ENCODE measurements at regions not wholly inside any gene's neighbourhood (a gene's known extent, or its start where the extent isn't known, plus 50 kb on each side); places are given as distances from the start of the nearest gene placed in this dataset.

DNA sequence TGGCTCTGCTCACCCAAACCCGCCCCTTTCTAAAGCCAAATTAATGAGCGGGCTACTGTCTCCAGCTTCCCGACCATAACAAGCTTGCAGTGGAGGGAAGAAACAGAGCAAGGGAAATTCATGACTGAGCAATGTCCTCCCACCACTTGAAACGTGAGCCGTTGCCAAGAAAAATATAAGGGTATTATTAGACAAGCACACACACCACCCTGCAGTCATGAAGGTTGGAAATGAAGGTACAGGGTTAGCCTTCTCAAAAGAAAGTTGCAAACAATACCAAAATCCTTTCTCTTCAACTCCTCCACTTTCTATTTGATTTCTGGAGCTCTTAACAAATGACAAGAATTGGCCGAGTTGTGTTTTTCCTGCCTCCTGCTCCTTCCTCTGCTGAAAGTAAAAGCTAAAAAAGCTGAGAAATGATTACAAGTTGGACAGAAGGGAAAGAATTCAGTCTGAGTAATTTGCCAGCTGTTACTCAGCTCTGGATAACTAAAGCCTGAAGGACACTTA is 151.1 kb upstream of the B3GAT2 start:
- Histone ChIP-seq H3K4me3 (peak overlapping the region in 1 of 7 experiments; percentile 4), H3K27ac (peak overlapping the region in 11 of 21 experiments; percentile 1 to 49 (median 30))

DNA sequence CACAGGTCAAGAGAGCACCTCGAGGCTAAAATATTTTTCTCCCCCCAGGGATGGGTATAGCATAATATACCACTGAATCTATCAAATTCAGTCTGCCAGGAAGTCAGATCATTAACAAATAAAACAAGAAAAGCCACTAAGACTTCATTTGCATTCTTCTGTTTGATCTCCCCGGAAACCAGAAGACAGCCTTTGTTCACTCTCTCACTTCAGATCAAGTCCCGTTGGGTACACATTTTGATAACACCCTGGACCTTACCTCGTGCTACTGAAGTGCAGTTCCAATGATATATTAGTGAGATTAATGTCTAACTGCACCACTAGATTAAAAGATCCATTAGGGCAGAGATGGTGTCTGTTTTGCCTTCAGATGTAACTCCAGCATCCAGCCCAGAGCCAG is 157.7 kb upstream of the B3GAT2 start:
- Histone ChIP-seq H3K4me3 (no peak overlapping the region), H3K27ac (no peak overlapping the region)

DNA sequence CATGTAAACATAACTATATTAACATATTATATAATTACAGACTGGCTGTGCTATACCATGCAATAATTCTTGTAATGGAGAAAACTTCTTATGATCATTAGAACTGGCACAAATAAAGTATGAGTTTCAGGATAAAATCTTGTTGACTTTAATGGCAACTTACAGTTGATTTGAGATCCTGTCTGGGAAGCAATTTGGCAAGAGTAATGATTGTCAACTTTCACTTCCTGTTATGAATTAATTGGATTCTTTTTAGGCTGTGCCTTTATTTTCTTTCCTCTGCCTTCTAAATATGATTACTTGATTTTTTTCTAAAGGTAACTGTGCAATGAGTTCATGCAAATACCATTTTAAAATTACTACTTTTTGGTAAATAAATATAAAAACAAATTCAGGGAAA is 158.1 kb upstream of the B3GAT2 start:
- H3K4me3 ChIP-seq, result no peak overlapping the region
- H3K27ac ChIP-seq, result no peak overlapping the region

DNA sequence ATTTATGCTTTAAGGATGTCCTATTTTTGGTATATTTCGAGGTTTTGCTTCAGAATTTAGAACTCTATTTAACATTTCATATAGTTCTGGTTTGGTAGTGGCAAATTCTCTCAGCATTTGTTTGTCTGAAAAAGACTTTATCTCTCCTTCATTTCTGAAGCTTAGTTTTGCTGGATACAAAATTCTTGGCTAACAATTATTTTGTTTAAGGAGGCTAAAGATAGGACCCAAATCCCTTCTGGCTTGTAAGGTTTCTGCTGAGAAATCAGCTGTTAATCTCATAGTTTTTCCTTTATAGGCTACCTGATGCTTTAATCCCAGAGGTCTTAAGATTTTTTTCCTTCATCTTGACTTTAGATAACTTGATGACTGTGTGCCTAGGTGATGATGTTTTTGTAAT is 162.7 kb upstream of the B3GAT2 start:
- no peak overlapping the region for H3K4me3 ChIP-seq
- no peak overlapping the region for H3K27ac ChIP-seq

DNA sequence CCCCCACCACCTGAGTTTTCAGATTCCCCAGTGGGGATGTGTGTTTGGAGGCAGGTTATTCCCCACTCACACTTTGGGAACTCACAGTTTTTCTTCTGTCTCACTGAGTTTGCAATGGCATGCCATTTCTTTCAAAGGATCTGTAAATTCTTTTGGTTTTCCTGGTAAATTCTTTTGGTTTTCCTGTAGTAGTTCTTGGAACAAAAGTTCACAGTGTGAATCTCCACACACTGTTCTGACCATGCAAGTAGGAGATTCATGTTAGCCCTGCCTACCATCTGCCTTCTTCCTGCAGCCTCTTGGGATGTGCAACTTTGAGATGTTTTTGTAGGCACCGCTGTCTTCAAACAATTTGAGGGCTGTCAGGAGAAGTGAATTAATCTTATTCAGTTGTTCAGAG is 165.6 kb upstream of the OGFRL1 start:
- Histone ChIP-seq H3K4me3 (no peak overlapping the region), H3K27ac (no peak overlapping the region)

DNA sequence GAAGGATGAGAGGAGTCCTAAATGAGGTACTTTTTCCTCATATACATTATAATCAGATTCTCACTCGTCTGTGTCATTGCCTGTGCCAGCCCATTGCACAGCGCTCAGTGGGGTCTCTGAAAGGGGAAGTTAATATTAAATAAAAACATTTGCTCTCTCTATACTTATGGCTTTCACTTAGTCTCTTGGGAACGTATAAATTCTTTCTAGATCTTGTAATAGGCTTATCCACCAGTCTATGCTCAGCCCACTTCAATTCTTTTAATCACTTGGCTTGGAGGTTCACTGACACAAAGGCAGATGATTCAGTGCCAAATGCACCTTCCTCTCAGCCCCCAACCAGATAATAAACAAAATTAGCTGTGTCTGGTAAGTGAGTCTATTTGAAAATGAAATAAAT is 164.3 kb upstream of the OGFRL1 start:
- Histone ChIP-seq H3K4me3 (no peak overlapping the region), H3K27ac (no peak overlapping the region)

DNA sequence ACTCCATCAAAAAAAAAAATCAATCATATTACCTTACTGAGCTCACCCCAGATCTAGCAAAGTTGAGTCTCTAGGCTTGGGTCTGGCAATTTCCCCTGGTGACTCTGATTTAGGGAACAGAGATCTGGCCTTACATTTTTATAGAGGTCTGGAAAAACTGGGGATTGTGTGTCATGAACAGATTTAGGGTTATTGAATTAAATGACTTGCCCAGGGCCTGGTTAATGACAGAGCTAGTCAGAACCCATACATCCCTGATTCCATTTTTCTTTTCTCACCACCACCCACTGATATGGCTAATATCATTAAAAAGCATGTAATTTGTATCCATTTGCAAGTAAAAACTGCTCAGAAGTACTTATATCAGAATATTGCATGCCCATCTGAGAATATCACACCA is 163.4 kb upstream of the OGFRL1 start:
- Histone ChIP-seq H3K27ac (no peak overlapping the region), H3K4me3 (no peak overlapping the region)

DNA sequence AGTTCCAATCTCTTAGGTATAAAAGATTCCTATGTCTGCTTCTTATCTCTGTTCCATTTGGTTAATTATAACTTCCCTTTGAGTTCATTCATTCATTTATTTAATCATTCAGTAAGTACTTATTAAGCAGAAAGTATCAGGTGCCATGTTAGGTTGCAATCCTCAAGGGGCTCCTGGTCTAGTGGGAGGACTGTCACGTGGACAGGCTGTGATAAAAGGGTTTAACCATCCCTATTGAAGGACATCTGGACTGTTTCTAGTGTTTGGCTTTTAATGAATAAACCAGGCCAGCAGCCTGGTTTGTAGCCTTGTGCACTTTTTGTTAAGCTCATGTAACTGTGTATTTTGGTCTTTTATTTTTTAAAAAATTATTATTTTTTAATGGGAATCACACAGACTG is 162.1 kb upstream of the OGFRL1 start:
- Histone ChIP-seq H3K4me3 (no peak overlapping the region), H3K27ac (no peak overlapping the region)

DNA sequence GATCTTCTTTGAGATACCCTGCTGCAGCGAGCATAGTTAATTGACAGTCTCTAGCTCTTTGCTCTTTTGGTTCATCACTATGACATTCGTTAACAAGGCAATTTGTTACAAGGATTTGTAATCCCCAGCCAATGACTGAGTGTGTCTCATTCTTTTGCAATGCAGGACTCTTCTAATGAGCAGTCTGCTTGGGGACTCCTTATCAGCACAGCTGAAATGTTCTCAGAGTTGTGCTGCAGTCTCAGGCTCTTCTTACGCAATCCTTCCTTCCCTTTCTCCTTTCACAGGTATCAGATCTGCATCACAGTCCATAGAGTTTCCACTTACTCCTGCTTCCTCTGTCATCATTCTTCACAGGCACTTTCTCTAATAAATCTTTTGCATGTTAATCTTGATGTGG is 161.2 kb upstream of the OGFRL1 start:
- no peak overlapping the region for H3K27ac ChIP-seq
- no peak overlapping the region for H3K4me3 ChIP-seq

DNA sequence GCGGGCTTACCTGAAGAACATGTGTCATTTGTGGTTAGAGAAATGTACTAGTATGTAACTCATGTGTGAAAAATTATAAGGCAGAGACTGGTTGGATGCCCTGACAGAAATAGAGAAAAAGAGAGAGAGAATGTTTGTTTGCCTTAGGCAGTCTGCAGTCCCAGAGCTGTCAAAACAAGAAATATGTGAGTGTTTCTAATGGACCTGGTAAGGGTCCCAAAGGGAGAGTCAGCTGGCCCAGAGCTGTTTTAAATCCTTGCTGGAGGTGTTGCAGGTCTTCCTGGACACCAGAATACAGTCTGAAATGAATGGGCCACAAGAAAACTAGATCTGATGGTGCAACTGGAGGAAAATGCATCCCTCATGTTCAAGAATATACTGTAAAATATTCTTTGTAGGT is 158.3 kb upstream of the OGFRL1 start:
- Histone ChIP-seq H3K27ac (no peak overlapping the region), H3K4me3 (no peak overlapping the region)

DNA sequence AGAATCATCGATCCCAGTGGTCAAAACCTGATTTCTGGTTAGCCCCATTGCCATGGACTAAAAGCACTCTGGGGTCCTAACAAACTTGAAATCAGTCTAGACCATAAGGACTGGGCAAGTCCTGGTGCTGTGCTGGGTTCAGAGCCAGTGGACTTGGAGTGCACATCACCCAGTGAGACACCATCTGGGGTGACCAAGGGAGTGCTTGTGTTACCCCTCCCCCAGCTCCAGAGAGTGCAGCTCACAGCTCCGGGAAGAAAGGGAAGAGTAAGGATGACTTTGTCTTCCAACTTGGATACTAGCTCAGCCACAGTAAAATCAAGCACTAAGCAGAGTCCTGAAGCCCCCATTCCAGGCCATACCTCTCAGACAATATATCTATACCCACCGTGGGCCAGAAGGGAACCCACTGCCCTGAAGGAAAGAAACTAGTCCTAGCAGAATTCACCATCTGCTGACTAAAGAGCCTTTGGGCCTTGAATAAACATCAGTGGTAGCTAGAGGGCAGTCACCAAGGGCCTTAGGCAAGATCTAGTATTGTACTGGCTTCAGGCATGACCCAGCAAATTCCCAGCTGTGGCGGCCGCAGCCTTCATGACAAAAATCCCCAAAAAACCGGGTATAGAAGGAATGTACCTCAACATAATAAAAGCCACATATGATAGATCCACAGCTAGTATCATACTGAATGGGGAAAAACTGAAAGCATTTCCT is 153.5 kb upstream of the OGFRL1 start:
- Histone ChIP-seq H3K4me3 (no peak overlapping the region), H3K27ac (no peak overlapping the region)

DNA sequence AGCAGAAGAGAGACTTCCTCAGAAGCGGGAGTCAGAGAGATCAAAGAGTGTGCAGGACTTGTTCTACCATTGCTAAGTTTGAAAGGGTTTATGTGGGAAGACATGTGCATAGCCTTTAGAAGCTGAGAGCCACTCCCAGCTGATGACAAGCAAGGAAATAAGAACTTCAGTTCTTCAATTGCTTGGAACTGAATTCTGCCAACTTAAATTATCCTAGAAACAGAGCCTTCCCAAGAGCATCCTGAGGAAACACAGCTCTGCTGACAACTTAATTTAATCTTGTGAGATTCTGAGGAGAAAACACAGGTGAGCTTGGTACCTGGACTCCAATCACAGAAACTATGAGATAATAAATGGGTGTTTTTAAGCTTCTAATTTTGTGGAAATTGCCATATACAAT is 150.6 kb upstream of the OGFRL1 start:
- no peak overlapping the region for H3K4me3 ChIP-seq

DNA sequence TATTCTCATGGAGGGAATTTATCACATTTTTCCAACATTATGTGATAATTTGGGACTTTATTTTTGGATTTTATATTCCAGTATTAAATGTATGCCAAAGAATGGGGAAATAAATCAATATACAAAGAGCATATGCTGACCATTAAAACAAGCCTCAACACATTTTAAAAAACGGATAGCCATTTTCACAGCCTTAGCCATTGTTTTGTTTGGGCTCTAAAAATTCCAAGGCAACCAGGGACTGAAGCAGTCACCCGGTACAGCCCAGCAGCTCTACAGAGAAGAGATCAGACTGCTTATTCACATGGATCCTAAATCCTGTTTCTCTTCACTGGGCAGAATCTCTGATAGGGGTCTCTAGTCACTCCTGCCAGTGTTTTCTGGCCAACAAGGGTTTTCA is 150.2 kb upstream of the OGFRL1 start:
- Histone ChIP-seq H3K27ac (no peak overlapping the region), H3K4me3 (no peak overlapping the region)

More for the DNA sequence above, 150.6 kb upstream of the OGFRL1 start:
- no peak overlapping the region for H3K27ac ChIP-seq

DNA sequence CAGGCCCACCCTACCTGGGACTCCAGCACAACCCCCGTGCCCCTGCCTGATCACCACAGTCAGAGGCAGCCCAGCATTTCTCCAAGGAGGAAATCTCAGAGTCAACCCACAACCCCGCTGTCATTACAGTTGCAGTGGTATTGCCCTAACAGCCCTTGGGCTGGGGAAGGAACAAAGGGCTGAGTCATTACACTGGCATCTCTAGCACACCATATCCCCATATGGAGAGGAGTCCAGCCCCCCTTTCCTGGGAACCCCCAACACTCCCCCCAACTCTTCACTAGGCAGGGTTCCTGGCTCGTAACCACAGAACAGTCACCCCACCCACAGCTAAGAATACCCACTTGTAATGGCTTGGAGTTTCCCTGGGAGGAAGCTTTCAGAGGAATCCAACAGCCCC is 149.4 kb upstream of the OGFRL1 start:
- Histone ChIP-seq H3K4me3 (no peak overlapping the region), H3K27ac (no peak overlapping the region)

DNA sequence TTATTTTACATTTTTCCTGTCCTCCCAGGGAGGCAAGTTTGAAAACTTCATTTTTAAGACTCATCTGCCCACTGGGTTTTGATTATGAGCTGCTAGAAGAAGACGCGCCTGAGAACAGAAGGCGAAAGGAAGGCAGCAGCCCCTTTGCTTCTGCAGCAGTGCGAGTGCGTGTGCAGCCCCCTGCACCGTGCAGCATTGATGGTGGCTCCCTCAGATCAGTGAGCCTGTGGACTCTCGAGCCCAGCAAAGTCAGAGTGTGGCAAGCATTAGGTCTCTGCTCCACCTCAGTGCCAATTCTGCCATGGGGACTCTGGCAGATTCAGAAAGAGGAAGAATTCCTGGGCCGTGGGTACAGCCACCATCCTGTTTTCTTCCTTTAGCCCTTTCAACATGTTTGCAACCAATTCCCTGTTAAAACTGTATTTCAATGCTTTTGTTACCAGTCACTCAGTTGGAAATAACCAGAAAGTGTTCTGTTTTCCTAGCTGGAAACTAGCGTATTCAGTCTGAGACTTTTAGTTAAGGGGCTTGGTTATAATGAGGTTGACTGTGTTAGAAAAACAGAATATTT is 134.8 kb upstream of the OGFRL1 start:
- H3K27ac ChIP-seq, result no peak overlapping the region
- H3K4me3 ChIP-seq, result no peak overlapping the region

DNA sequence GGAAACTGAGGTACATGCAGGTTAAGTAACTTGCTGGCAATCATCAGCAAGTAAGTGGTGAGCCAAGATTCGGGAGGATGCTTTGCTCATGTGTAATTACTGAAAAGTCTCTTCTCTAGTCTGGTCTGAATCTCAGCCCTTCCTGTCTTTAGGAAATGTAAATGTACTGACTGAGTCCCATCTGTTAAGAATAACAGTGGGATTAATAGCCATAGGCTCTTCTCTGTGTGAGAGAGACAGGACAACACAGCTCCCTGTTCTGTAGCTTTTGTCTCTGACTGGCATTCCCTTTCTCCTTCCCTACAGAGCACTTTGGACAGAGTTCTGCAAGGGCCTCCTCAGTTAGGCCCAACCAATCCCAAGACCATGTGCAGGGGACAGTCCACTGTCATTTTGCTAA is 131.3 kb upstream of the OGFRL1 start:
- Histone ChIP-seq H3K4me3 (no peak overlapping the region), H3K27ac (no peak overlapping the region)

DNA sequence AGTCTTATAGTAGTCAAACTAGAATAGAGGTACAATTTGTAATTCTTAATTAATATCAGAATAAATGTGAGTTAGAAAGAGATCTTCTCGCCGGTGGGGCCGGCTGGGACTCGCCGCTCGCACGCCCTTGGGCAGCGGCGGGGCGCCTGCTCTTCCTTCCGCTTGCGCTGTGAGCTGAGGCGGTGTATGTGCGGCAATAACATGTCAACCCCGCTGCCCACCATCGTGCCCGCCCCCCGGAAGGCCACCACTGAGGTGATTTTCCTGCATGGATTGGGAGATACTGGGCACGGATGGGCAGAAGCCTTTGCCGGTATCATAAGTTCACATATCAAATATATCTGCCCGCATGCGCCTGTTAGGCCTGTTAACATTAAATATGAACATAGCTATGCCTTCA is 123.7 kb upstream of the OGFRL1 start:
- no peak overlapping the region for H3K4me3 ChIP-seq

DNA sequence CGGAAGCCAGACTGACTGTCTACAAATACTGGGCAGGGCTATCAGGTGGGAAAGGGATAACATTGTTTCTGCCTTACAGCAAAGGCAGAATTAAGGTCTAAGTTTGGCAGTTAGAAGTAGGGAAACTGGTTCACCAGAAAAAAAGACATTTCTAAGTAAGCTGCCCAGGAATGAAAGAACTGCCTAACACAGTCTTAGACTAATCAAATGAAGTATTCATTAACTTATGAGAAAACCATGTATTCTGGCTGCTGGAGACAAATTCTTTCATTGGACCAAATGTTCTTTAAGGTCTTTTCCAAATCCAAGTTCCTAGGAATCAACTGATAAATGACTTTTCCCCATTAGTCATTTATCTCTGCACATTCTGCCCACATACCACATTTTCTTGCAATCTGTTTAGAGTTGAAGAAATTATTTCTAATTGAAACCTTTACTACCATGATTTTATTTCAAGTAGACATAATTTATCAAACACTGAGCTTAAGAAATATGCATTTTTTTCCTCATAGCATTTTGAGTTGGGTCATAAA is 120.3 kb upstream of the OGFRL1 start:
- Histone ChIP-seq H3K27ac (no peak overlapping the region), H3K4me3 (no peak overlapping the region)

More for the DNA sequence above, 123.7 kb upstream of the OGFRL1 start:
- no peak overlapping the region for H3K27ac ChIP-seq

DNA sequence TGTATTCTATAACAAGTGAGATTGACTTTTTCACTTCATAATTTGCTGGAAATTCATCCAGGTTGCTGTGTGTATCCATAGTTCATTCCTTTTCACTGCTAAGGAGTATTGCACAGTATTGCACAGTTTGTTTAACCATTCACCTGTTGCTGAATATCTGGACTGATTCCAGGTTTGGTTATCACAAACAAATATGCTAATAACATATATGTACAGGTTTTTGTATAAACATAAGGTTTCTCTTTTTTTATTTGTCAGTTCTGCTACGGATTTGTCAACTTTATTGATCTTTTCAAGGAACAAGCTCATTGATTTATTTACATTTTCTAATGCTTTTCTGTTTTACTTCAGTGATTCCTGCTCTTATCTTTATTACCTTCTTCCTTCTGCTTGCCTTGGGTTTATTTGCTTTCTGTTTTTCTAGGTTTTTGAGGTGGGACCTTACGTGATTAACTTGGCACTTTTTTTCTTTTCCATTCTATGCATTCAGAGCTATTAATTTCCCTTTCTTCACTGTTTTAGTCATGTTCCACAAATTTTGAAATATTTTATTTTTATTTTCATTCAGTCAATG is 117.0 kb upstream of the OGFRL1 start:
- Histone ChIP-seq H3K27ac (no peak overlapping the region), H3K4me3 (no peak overlapping the region)

DNA sequence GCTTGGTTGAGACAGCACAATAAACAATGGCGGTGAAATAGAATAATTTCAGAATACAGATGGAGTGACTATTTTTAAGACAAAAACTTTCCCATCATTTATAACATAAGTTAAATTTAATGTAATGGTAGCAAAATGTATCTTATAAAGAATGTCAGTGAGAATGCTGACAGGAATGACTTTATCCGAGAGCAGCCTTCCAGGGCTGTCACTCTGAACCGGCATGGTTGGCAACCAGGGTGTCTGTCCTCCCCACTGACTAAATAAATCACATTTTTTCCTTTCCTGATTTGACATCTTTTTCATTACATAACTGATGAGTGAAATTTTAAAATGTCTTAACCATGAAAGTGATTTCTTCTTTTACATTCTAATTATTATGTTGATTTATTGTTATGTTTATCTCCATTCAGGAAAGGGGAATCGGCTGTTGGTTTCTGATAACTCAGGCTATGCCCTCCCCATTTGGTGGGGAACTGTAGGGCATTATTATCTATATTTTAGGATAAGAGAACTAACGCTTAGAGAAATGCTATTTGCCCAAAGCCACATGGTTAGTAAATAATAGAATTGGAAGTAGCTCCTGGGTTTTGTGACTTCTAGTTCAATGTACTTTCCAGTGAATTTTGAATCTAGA is 109.2 kb upstream of the OGFRL1 start:
- Histone ChIP-seq H3K27ac (no peak overlapping the region), H3K4me3 (no peak overlapping the region)

DNA sequence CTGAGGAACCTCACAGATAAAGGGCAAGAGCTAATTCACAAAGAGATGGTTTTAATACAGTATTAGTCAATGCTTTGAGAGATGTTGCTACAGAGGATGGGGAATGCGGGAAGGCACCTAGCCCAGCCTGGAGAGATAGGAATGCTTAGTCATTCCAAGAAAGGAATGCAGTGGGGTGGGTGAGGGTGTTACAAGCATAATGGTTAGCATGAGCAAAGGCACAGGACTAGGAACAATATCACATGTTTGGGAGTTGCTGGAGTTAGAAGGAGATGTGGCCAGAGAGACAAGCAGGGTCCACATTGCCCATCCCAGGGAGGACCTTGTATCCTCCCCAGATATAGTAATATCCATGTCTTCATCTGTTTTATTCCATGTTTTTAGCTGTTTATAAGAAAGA is 107.0 kb upstream of the OGFRL1 start:
- H3K27ac ChIP-seq, result no peak overlapping the region
- H3K4me3 ChIP-seq, result no peak overlapping the region

Measured in skin epidermis (tissue), 12 donors.